NB4 (cell line): ENCODE measurements at regions not wholly inside any gene's neighbourhood (a gene's known extent, or its start where the extent isn't known, plus 50 kb on each side); places are given as distances from the start of the nearest gene placed in this dataset.

Source experiments
- DNase-seq: peaks from one replicate; pipeline ENCODE4 v3.0.0; 2010; ENCODE audit warnings: low read depth
- H3K4me3 ChIP-seq: one replicate; pipeline ENCODE4 v1.5.1; 2011; ENCODE audit warnings: mild to moderate bottlenecking, low read depth, low read length, moderate library complexity
- MYC ChIP-seq: IDR thresholded peaks from 2 replicates; pipeline ENCODE4 v1.6.1; 2011; ENCODE audit warnings: low read depth, low read length
- POLR2A ChIP-seq: IDR thresholded peaks from 2 replicates; pipeline ENCODE4 v1.6.1; 2011; ENCODE audit warnings: mild to moderate bottlenecking; ENCODE audit not compliant: insufficient read length; ENCODE audit errors: extremely low read depth
- TF ChIP-seq, protein P1 (sequence below): IDR thresholded peaks from 2 replicates; pipeline ENCODE4 v1.6.1; 2011; ENCODE audit warnings: low read depth, low read length
- TF ChIP-seq, protein P2 (sequence below): IDR thresholded peaks from one replicate; pipeline ENCODE4 v1.5.1; 2012; ENCODE audit warnings: low read depth, low read length

DNA sequence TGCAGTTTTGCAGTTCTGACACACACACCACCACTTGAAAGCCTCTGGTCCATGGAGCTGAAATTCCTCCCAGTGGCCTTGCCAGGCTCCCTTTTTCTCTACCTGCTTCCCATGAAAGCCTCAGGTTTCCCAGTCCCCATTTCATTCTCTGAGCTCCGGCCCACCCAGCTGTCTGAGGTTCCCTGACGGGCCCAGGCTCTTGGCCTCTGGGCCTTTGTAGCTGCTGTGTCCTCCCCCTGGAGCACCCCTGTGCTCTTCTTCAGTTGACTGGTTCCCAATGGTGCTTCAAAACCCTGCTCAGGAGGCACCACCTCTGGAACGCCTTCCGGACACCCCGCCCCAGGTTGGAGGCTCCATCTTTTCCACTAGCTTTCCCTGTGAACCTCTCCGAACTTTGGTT is 155.9 kb upstream of the SHB start:
- no peak for DNase-seq
- H3K4me3 ChIP-seq = no peak overlapping the region
- TF ChIP-seq POLR2A (no peak), MYC (no peak)
- TF ChIP-seq, protein P1, sequence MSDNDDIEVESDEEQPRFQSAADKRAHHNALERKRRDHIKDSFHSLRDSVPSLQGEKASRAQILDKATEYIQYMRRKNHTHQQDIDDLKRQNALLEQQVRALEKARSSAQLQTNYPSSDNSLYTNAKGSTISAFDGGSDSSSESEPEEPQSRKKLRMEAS = no peak
- TF ChIP-seq, protein P2, sequence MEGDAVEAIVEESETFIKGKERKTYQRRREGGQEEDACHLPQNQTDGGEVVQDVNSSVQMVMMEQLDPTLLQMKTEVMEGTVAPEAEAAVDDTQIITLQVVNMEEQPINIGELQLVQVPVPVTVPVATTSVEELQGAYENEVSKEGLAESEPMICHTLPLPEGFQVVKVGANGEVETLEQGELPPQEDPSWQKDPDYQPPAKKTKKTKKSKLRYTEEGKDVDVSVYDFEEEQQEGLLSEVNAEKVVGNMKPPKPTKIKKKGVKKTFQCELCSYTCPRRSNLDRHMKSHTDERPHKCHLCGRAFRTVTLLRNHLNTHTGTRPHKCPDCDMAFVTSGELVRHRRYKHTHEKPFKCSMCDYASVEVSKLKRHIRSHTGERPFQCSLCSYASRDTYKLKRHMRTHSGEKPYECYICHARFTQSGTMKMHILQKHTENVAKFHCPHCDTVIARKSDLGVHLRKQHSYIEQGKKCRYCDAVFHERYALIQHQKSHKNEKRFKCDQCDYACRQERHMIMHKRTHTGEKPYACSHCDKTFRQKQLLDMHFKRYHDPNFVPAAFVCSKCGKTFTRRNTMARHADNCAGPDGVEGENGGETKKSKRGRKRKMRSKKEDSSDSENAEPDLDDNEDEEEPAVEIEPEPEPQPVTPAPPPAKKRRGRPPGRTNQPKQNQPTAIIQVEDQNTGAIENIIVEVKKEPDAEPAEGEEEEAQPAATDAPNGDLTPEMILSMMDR = no peak

DNA sequence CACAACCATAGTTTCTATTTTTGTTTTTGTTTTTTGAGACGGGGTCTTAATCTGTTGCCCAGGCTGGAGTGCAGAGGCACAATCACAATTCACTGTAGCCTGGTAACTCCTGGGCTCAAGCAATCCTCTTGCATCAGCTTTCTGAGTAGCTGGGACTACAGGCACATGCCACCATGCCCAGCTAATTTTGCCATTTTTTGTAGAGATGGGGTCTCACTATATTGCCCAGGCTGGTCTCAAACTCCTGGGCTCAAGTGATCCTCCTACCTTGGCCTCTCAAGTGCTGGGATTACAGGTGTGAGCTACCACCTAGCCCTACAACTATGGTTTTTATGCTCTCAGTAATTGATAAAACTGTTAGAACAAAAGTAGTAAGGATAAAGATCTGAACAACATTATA is 147.5 kb upstream of the SHB start:
- no peak overlapping the region for H3K4me3 ChIP-seq
- TF ChIP-seq MYC (no peak), POLR2A (no peak)
- TF ChIP-seq, protein P2 = no peak
- TF ChIP-seq, protein P1 = no peak
- no peak for DNase-seq

DNA sequence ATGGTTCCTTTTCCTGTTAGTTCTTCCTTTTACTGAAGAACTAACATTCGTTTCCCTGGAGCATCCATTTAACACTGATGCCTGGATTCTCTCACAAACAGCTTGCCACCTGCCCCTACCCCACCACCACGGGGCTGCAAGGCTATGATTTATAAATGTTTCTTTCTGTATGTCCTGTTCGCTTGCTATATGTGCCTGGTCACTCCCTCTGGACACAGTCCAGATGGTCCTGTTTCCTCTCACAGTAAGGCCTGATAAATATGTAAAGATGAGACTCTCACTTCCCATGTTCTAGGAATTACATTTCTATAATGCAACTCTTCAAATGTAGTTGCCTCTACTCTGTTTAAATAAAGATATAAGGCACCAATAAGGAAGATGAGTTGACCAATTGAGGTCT is 146.4 kb upstream of the SHB start:
- TF ChIP-seq POLR2A = no peak
- TF ChIP-seq, protein P1 = no peak
- TF ChIP-seq MYC = no peak
- TF ChIP-seq, protein P2 = no peak
- DNase-seq = no peak
- no peak overlapping the region for H3K4me3 ChIP-seq

DNA sequence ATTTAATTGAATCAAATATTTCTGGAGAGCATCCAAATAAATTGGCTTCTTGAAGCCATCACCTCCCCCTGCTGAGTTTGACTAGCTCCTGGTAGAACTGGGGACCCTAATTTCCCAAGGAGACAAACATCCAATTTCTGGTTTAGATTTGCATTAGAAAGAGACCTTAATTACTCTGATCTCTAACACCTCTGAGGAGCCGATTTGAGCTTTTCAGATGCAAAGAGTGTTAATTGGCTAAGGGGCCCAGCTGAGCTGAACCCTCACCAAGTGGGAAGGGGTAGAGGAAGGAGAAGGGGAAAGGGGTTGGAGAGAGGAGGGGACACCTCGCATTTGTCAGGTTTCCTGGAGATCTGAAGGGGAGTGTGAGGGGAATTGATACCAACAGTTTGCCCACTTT is 145.4 kb upstream of the SHB start:
- TF ChIP-seq, protein P1 = no peak
- TF ChIP-seq POLR2A (no peak), MYC (no peak)
- TF ChIP-seq, protein P2 = no peak
- DNase-seq = no peak

DNA sequence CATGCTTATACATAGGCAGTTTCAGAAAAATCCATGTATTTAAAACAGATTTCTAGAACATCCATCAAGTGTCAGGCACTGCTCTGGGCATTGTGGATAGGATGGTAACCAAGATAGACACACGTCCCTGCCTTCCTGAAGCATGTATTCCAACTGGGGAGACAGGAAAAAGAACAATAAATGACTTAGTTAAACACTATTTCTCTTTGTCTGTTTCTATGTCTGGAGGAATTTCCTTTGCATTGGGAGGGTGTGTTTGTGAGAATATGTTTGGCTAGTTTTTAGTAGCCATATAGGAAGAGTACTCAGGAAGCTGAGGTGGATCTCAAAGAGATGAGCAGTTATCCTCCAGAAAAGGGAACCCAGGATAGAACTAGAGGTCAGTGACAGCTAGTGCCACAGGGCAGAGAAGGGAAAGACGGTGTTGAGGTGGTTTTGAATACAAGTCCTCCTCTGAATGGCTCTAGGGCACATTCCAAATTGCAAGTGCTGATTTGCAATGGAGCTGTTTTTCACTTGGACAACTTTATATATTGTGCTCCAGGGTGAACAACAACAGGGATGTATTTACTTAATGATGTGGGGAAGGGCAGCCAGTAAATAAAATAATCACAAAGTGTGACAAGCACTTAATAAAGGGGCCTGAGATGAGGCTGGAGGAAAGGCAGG is 144.7 kb upstream of the SHB start:
- TF ChIP-seq MYC (no peak), POLR2A (no peak)
- TF ChIP-seq, protein P1 = no peak
- TF ChIP-seq, protein P2 = no peak
- DNase-seq = no peak
- H3K4me3 ChIP-seq = no peak overlapping the region

More for the DNA sequence above, 145.4 kb upstream of the SHB start:
- no peak overlapping the region for H3K4me3 ChIP-seq

DNA sequence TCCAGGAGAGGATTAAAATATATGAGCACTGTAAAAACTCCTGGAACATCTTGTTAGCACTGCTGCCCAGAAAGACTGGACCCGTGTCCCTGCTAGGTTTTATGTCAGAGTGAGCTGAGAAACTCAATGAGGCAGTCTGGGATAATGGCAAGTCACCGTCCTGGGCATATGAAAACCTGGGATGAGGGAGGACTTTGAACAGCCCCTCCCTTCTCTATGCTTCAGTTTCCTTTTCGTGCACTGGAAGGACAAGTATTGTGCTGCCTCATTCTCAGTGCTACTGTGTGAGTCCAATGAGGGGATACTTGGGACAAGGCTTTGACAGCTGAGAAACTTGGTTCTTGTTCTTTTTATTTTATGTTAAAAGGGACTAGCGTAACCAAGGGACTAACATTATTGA is 143.0 kb upstream of the SHB start:
- H3K4me3 ChIP-seq = no peak overlapping the region
- no peak for TF ChIP-seq MYC
- TF ChIP-seq, protein P2 = no peak
- no peak for TF ChIP-seq POLR2A
- TF ChIP-seq, protein P1 = no peak
- DNase-seq = no peak
